Posterior vena cava (tissue), 2 donors: ENCODE measurements at regions not wholly inside any gene's neighbourhood (a gene's known extent, or its start where the extent isn't known, plus 50 kb on each side); places are given as distances from the start of the nearest gene placed in this dataset.

Source experiments
- DNase-seq: peaks from one replicate; pipeline ENCODE4 v3.0.0-alpha.2; 2020; ENCODE audit warnings: low spot score
- intact Hi-C, 2 donors: fragments of 100-400 bp; cut with DNase I; formaldehyde crosslinking; loops; one replicate each; pipeline versions ENCODE4 v1.14.1 to v1.14.2; 2022 to 2023
- donor health status: DM: yes; HTN: yes; CAD: no.
- donor health status: DM: yes; HTN: yes; CAD: no.

GRCh38 chr3:72481542-72481941, 366.7 kb downstream of the SHQ1 start:
- no peak for DNase-seq
- intact Hi-C loops: no loop called here

GRCh38 chr3:72480366-72480765, 367.9 kb downstream of the SHQ1 start:
- DNase-seq: no peak
- intact Hi-C loops: no loop called here

GRCh38 chr3:72479651-72480215, 368.5 kb downstream of the SHQ1 start:
- intact Hi-C loops: no loop called here
- DNase-seq: no peak

GRCh38 chr3:72476139-72476483, 372.1 kb downstream of the SHQ1 start:
- intact Hi-C loops: no loop called here
- no peak for DNase-seq

GRCh38 chr3:72475258-72476138, 372.7 kb downstream of the SHQ1 start:
- DNase-seq: no peak
- intact Hi-C loops: no loop called here

GRCh38 chr3:72474775-72475174, 373.5 kb downstream of the SHQ1 start:
- intact Hi-C loops: no loop called here
- no peak for DNase-seq

- intact Hi-C loops: no loop called here
- no peak for DNase-seq
Observed at GRCh38 chr3:72473156-72473555, 375.1 kb downstream of the SHQ1 start.

GRCh38 chr3:72470904-72471417, 377.3 kb downstream of the SHQ1 start:
- no peak for DNase-seq
- intact Hi-C loops: no loop called here

- intact Hi-C loops: no loop called here
- DNase-seq: no peak
Observed at GRCh38 chr3:72465853-72466252, 382.4 kb downstream of the SHQ1 start.

- DNase-seq: no peak
- intact Hi-C loops: no loop called here
Observed at GRCh38 chr3:72463083-72463482, 385.2 kb downstream of the SHQ1 start.

GRCh38 chr3:72462595-72463011, 385.6 kb downstream of the SHQ1 start:
- intact Hi-C loops: no loop called here
- DNase-seq: no peak

- no peak for DNase-seq
- intact Hi-C loops: no loop called here
Observed at GRCh38 chr3:72461787-72462186, 386.5 kb downstream of the SHQ1 start.

- DNase-seq: no peak
- intact Hi-C loops: no loop called here
Observed at GRCh38 chr3:72460205-72461174, 387.8 kb downstream of the SHQ1 start.

- intact Hi-C loops: no loop called here
Observed at GRCh38 chr3:72459588-72459987, 388.7 kb downstream of the SHQ1 start.

GRCh38 chr3:72458375-72458774, 389.9 kb downstream of the SHQ1 start:
- no peak for DNase-seq
- intact Hi-C loops: no loop called here

More at GRCh38 chr3:72459588-72459987, 388.7 kb downstream of the SHQ1 start:
- DNase-seq: no peak

- intact Hi-C loops: no loop called here
- DNase-seq: no peak
Observed at GRCh38 chr3:72454441-72454840, 393.8 kb downstream of the SHQ1 start.

GRCh38 chr3:72453706-72454105, 394.5 kb downstream of the SHQ1 start:
- intact Hi-C loops: no loop called here
- no peak for DNase-seq

- intact Hi-C loops: no loop called here
- no peak for DNase-seq
Observed at GRCh38 chr3:72452745-72453144, 395.5 kb downstream of the SHQ1 start.

GRCh38 chr3:72451841-72452240, 396.4 kb downstream of the SHQ1 start:
- intact Hi-C loops: no loop called here
- no peak for DNase-seq

GRCh38 chr3:72449551-72449950, 398.7 kb downstream of the SHQ1 start:
- intact Hi-C loops: no loop called here

More at GRCh38 chr3:72449551-72449950, 398.7 kb downstream of the SHQ1 start:
- no peak for DNase-seq
